ENCODE measurements at regions not wholly inside any gene's neighbourhood (a gene's known extent, or its start where the extent isn't known, plus 50 kb on each side); places are given as distances from the start of the nearest gene placed in this dataset.
A peak's percentile ranks its signal among the peaks of the same experiment; 100 is the strongest.

DNA sequence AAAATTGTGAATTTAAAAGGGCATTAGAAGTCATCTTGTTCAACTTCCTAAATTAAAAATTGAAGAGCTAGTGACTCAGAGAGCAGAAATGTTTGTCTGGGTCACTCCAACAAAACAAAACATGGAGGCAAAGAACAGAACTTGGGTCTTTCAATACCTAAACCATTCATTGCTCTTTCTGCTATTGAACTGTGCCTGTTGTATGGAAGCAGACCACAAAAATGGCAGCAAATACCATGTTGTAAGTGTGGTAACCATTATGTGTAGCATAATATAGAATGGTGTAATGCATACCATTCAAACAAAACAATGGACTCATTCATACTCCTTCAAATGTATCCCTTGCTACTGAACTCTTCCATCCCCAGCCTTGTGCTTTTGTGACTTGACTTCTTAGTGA is 360.2 kb upstream of the NRG3 start:
- in situ Hi-C loops (cut with MboI) = no loop called here

More for the DNA sequence above, 360.2 kb upstream of the NRG3 start:
- no peak overlapping the region for H3K27ac ChIP-seq (ENCODE audit: control insufficient read depth, insufficient read depth)
- no peak overlapping the region for H3K4me3 ChIP-seq
- SMC1A ChIA-PET (ENCODE audit: uncharacterized antibody, unreplicated experiment) = no interaction called here
- RAD21 ChIA-PET (ENCODE audit: unreplicated experiment) = no interaction called here
- no peak for DNase-seq (ENCODE audit: low read depth, low spot score)
- peak; percentile 18 for FAIRE-seq
- no peaks in the 10 kb centered on the region for H3K36me3 ChIP-seq (ENCODE audit: control insufficient read depth in 2 of 2, insufficient read depth in 2 of 2, low read length in 1 of 2)
- intact Hi-C loops (cut with micrococcal nuclease; ENCODE audit: unreplicated experiment) = no loop called here
- H3K4me2 ChIP-seq (ENCODE audit: control insufficient read depth, insufficient read depth) = no peak overlapping the region
- no peaks in the 10 kb centered on the region for H4K20me1 ChIP-seq (ENCODE audit: control insufficient read depth, insufficient read depth)
- no TSS peak for BruUV-seq (replicated peaks)
- CTCF ChIA-PET = interaction anchor here (0.7 kb wide), 1 partner anchor 16 kb away, joined by 3 read pairs; no protein-coding TSS in a partner anchor
- no peaks in the 10 kb centered on the region for H3K27me3 ChIP-seq (replicated peaks in 1 of 2; ENCODE audit: control insufficient read depth in 2 of 2, insufficient read depth in 2 of 2, low read length in 1 of 2)
- TF ChIP-seq RBBP5 (conservative IDR thresholded peaks at IDR 0.05) = no peak
- no peak for TF ChIP-seq CBFB (IDR thresholded peaks at IDR 0.05; ENCODE audit: low read depth)
- TF ChIP-seq NR2C1 (IDR thresholded peaks at IDR 0.05) = no peak
- TF ChIP-seq, protein P1, sequence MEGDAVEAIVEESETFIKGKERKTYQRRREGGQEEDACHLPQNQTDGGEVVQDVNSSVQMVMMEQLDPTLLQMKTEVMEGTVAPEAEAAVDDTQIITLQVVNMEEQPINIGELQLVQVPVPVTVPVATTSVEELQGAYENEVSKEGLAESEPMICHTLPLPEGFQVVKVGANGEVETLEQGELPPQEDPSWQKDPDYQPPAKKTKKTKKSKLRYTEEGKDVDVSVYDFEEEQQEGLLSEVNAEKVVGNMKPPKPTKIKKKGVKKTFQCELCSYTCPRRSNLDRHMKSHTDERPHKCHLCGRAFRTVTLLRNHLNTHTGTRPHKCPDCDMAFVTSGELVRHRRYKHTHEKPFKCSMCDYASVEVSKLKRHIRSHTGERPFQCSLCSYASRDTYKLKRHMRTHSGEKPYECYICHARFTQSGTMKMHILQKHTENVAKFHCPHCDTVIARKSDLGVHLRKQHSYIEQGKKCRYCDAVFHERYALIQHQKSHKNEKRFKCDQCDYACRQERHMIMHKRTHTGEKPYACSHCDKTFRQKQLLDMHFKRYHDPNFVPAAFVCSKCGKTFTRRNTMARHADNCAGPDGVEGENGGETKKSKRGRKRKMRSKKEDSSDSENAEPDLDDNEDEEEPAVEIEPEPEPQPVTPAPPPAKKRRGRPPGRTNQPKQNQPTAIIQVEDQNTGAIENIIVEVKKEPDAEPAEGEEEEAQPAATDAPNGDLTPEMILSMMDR (IDR thresholded peaks at IDR 0.05 in 2 of 3, conservative IDR thresholded peaks at IDR 0.05 in 1 of 3; ENCODE audit: control insufficient read depth in 2 of 3, extremely low read depth in 1 of 3, insufficient read depth in 1 of 3, low read depth in 3 of 3, low read length in 3 of 3) = no peak
- TF ChIP-seq, protein P2, sequence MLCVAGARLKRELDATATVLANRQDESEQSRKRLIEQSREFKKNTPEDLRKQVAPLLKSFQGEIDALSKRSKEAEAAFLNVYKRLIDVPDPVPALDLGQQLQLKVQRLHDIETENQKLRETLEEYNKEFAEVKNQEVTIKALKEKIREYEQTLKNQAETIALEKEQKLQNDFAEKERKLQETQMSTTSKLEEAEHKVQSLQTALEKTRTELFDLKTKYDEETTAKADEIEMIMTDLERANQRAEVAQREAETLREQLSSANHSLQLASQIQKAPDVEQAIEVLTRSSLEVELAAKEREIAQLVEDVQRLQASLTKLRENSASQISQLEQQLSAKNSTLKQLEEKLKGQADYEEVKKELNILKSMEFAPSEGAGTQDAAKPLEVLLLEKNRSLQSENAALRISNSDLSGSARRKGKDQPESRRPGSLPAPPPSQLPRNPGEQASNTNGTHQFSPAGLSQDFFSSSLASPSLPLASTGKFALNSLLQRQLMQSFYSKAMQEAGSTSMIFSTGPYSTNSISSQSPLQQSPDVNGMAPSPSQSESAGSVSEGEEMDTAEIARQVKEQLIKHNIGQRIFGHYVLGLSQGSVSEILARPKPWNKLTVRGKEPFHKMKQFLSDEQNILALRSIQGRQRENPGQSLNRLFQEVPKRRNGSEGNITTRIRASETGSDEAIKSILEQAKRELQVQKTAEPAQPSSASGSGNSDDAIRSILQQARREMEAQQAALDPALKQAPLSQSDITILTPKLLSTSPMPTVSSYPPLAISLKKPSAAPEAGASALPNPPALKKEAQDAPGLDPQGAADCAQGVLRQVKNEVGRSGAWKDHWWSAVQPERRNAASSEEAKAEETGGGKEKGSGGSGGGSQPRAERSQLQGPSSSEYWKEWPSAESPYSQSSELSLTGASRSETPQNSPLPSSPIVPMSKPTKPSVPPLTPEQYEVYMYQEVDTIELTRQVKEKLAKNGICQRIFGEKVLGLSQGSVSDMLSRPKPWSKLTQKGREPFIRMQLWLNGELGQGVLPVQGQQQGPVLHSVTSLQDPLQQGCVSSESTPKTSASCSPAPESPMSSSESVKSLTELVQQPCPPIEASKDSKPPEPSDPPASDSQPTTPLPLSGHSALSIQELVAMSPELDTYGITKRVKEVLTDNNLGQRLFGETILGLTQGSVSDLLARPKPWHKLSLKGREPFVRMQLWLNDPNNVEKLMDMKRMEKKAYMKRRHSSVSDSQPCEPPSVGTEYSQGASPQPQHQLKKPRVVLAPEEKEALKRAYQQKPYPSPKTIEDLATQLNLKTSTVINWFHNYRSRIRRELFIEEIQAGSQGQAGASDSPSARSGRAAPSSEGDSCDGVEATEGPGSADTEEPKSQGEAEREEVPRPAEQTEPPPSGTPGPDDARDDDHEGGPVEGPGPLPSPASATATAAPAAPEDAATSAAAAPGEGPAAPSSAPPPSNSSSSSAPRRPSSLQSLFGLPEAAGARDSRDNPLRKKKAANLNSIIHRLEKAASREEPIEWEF (IDR thresholded peaks at IDR 0.05; ENCODE audit: insufficient replicate concordance, low read depth, low read length) = no peak
- TF ChIP-seq, protein P3, sequence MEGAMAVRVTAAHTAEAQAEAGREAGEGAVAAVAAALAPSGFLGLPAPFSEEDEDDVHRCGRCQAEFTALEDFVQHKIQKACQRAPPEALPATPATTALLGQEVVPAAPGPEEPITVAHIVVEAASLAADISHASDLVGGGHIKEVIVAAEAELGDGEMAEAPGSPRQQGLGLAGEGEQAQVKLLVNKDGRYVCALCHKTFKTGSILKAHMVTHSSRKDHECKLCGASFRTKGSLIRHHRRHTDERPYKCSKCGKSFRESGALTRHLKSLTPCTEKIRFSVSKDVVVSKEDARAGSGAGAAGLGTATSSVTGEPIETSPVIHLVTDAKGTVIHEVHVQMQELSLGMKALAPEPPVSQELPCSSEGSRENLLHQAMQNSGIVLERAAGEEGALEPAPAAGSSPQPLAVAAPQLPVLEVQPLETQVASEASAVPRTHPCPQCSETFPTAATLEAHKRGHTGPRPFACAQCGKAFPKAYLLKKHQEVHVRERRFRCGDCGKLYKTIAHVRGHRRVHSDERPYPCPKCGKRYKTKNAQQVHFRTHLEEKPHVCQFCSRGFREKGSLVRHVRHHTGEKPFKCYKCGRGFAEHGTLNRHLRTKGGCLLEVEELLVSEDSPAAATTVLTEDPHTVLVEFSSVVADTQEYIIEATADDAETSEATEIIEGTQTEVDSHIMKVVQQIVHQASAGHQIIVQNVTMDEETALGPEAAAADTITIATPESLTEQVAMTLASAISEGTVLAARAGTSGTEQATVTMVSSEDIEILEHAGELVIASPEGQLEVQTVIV (IDR thresholded peaks at IDR 0.05; ENCODE audit: borderline replicate concordance, partially characterized antibody) = no peak
- no peak for TF ChIP-seq KDM1A (IDR thresholded peaks at IDR 0.05; ENCODE audit: borderline replicate concordance)
- TF ChIP-seq GATAD2B (conservative IDR thresholded peaks at IDR 0.05; ENCODE audit: low read depth) = no peak
- TF ChIP-seq EGR1 (IDR thresholded peaks at IDR 0.05; ENCODE audit: borderline replicate concordance in 1 of 2, low read depth in 2 of 2, low read length in 2 of 2) = no peak
- TF ChIP-seq SPI1 (IDR thresholded peaks at IDR 0.05; ENCODE audit: borderline replicate concordance, insufficient read depth, low read depth, low read length) = no peak
- TF ChIP-seq, protein P4, sequence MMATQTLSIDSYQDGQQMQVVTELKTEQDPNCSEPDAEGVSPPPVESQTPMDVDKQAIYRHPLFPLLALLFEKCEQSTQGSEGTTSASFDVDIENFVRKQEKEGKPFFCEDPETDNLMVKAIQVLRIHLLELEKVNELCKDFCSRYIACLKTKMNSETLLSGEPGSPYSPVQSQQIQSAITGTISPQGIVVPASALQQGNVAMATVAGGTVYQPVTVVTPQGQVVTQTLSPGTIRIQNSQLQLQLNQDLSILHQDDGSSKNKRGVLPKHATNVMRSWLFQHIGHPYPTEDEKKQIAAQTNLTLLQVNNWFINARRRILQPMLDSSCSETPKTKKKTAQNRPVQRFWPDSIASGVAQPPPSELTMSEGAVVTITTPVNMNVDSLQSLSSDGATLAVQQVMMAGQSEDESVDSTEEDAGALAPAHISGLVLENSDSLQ (IDR thresholded peaks at IDR 0.05) = no peak
- TF ChIP-seq MYC (IDR thresholded peaks at IDR 0.05; ENCODE audit: insufficient read depth, insufficient read length, insufficient replicate concordance, low read length, severe bottlenecking) = no peak
- no peak for TF ChIP-seq RELA (IDR thresholded peaks at IDR 0.05; ENCODE audit: borderline replicate concordance, partially characterized antibody)
- H3K9ac ChIP-seq (ENCODE audit: control insufficient read depth, insufficient read depth, low read length) = no peak overlapping the region
- POLR2A ChIA-PET = no interaction called here
- ATAC-seq = no peak
- no peaks in the 10 kb centered on the region for H3K79me2 ChIP-seq (ENCODE audit: control insufficient read depth, insufficient read depth, low read length)
- H3K4me1 ChIP-seq (ENCODE audit: control insufficient read depth, insufficient read depth, low read length) = no peaks in the 10 kb centered on the region
- H3K9me3 ChIP-seq (replicated peaks; ENCODE audit: control insufficient read depth, insufficient read depth, low read length) = no peaks in the 10 kb centered on the region
- no peak overlapping the region for H2AFZ ChIP-seq (ENCODE audit: control insufficient read depth, low read depth, low read length)
